Uterus (tissue), 2 donors: ENCODE measurements at regions not wholly inside any gene's neighbourhood (a gene's known extent, or its start where the extent isn't known, plus 50 kb on each side); places are given as distances from the start of the nearest gene placed in this dataset.

ENCODE experiments used
- POLR2A ChIP-seq, 2 donors: fragments of 450-650 bp; IDR thresholded peaks; one replicate each; pipeline ENCODE4 v1.6.1; 2016; ENCODE audit warnings: antibody characterized with exemption in 2 of 2, mild to moderate bottlenecking in 1 of 2, moderate library complexity in 1 of 2
- TF ChIP-seq, protein P1 (sequence below), 4 experiments: fragments of 200-600 bp in 2 of 4; fragments of 450-650 bp in 2 of 4; sonication (generic) in 2 of 4; IDR thresholded peaks; one replicate each; pipeline ENCODE4 v1.5.1; 2016 to 2019; ENCODE audit warnings: antibody characterized with exemption in 4 of 4, mild to moderate bottlenecking in 2 of 4, moderate library complexity in 1 of 4

DNA sequence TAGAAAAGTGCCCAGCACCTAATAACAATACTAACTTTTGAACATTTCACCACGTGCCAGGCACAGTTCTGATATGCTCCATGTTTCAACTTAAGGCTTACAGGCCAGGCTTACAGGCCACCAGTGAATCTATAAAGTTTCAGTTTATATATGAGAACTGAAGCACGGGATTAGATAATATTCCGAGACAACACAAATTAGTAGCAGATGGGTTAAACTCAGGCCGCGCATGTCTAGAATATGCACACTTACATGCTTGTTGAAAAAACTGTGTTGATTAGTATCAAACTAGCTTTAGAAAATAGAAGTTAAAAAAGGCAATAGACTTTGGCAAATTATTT is 587.9 kb downstream of the MTRR start:
- TF ChIP-seq, protein P1, sequence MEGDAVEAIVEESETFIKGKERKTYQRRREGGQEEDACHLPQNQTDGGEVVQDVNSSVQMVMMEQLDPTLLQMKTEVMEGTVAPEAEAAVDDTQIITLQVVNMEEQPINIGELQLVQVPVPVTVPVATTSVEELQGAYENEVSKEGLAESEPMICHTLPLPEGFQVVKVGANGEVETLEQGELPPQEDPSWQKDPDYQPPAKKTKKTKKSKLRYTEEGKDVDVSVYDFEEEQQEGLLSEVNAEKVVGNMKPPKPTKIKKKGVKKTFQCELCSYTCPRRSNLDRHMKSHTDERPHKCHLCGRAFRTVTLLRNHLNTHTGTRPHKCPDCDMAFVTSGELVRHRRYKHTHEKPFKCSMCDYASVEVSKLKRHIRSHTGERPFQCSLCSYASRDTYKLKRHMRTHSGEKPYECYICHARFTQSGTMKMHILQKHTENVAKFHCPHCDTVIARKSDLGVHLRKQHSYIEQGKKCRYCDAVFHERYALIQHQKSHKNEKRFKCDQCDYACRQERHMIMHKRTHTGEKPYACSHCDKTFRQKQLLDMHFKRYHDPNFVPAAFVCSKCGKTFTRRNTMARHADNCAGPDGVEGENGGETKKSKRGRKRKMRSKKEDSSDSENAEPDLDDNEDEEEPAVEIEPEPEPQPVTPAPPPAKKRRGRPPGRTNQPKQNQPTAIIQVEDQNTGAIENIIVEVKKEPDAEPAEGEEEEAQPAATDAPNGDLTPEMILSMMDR (IDR thresholded peaks at IDR 0.05), result no peak
- TF ChIP-seq POLR2A (IDR thresholded peaks at IDR 0.05), result no peak
